ENCODE measurements at regions not wholly inside any gene's neighbourhood (a gene's known extent, or its start where the extent isn't known, plus 50 kb on each side); places are given as distances from the start of the nearest gene placed in this dataset.

GRCh38 chr2:198213253-198213652, 408.9 kb downstream of the PLCL1 start:
- TF ChIP-seq EZH2 (IDR thresholded peaks at IDR 0.05; ENCODE audit: borderline replicate concordance, low read length) (no peak), CTCF (IDR thresholded peaks at IDR 0.05; ENCODE audit: low read length) (no peak)

All from OCI-LY1 (cell line).